B cell (primary cell): ENCODE measurements at regions not wholly inside any gene's neighbourhood (a gene's known extent, or its start where the extent isn't known, plus 50 kb on each side); places are given as distances from the start of the nearest gene placed in this dataset.

ENCODE experiments used
- EZH2 ChIP-seq: IDR thresholded peaks from 2 replicates; pipeline ENCODE4 v1.6.1; 2012; ENCODE audit warnings: borderline replicate concordance, low read depth, mild to moderate bottlenecking, moderate library complexity, low read length; ENCODE audit not compliant: insufficient read depth, poor library complexity, severe bottlenecking
- TF ChIP-seq, protein P1 (sequence below): fragments of 200-600 bp; IDR thresholded peaks from one replicate; pipeline ENCODE4 v1.8.0; 2022; ENCODE audit warnings: antibody characterized with exemption, mild to moderate bottlenecking

DNA sequence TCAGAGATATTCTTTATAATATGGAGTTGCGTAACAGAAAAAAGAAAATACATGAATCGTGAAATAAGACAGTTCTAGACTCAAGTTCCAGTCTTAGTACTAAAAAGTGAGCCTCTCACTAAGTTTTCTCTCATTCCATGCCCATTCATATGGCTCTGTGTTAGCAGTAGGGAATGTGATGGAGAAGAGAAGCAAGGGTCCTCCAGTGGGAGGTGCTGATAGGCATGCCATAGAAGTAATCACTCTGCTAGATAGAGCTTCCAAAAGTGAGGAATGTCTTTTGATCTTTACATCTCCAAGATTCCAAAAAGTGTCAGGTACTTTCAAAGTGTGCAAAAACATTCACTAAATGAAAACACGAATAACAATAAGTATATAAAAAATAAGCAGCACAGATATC lies 678.4 kb downstream of the DCDC2C start:
- TF ChIP-seq, protein P1, sequence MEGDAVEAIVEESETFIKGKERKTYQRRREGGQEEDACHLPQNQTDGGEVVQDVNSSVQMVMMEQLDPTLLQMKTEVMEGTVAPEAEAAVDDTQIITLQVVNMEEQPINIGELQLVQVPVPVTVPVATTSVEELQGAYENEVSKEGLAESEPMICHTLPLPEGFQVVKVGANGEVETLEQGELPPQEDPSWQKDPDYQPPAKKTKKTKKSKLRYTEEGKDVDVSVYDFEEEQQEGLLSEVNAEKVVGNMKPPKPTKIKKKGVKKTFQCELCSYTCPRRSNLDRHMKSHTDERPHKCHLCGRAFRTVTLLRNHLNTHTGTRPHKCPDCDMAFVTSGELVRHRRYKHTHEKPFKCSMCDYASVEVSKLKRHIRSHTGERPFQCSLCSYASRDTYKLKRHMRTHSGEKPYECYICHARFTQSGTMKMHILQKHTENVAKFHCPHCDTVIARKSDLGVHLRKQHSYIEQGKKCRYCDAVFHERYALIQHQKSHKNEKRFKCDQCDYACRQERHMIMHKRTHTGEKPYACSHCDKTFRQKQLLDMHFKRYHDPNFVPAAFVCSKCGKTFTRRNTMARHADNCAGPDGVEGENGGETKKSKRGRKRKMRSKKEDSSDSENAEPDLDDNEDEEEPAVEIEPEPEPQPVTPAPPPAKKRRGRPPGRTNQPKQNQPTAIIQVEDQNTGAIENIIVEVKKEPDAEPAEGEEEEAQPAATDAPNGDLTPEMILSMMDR: no peak
- TF ChIP-seq EZH2: no peak
